ENCODE measurements at regions not wholly inside any gene's neighbourhood (a gene's known extent, or its start where the extent isn't known, plus 50 kb on each side); places are given as distances from the start of the nearest gene placed in this dataset.

DNA sequence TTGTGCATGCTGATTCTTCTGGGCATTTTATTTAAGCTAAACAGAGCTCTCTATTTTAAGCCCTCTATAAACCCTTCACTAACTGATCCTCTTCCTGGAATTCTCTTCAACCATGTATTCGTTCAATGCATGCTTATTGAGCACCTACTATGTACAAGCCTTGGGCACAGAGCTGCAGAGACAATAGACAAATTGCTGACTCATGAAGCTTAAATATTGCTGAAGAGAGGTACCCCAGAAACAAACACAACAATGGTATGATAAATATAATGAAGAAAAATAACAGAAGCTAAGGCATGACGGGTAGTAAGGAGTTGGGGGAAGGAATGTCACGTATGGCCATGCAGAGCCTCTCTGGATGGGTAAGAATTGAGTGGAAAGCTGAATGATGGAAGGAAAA, 222.2 kb downstream of the PPARGC1A start:
- Histone ChIP-seq H3K27ac (ENCODE audit: low read depth, low read length) (no peak overlapping the region), H3K4me3 (ENCODE audit: low read depth, low read length) (no peak overlapping the region), H3K27me3 (ENCODE audit: insufficient read depth, low read length) (peaks cover 14% of the 10 kb centered on the region; the same call in 1 of the 2 replicates), H2AFZ (ENCODE audit: low read length, unreplicated experiment) (no peak overlapping the region), H3K36me3 (ENCODE audit: insufficient read depth, low read length) (no peaks in the 10 kb centered on the region), H3K4me1 (ENCODE audit: control insufficient read depth, insufficient read depth, low read length, unreplicated experiment) (no peaks in the 10 kb centered on the region), H3K79me2 (ENCODE audit: control insufficient read depth, insufficient read depth, low read length, unreplicated experiment) (no peaks in the 10 kb centered on the region)

DNA sequence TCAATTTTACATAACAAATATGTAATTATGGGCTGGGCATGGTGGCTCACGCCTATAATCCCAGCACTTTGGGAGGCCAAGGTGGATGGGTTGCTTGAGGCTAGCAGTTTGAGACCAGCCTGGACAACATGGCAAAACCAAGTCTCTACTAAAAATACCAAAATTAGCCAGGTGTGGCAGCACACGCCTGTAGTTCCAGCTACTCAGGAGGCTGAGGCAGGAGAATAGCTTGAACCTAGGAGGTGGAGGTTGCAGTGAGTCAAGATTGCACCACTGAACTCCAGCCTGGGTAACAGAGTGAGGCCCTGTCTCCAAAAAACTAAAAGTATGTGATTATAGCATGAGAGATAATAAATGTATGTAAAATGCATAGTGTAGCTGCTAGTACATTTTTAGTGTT, 229.0 kb downstream of the PPARGC1A start:
- Histone ChIP-seq H3K36me3 (ENCODE audit: insufficient read depth, low read length) (no peaks in the 10 kb centered on the region), H3K79me2 (ENCODE audit: control insufficient read depth, insufficient read depth, low read length, unreplicated experiment) (no peaks in the 10 kb centered on the region), H3K27ac (ENCODE audit: low read depth, low read length) (no peak overlapping the region), H3K4me3 (ENCODE audit: low read depth, low read length) (no peak overlapping the region), H3K4me1 (ENCODE audit: control insufficient read depth, insufficient read depth, low read length, unreplicated experiment) (no peaks in the 10 kb centered on the region), H2AFZ (ENCODE audit: low read length, unreplicated experiment) (no peak overlapping the region), H3K27me3 (ENCODE audit: insufficient read depth, low read length) (peaks cover 9% of the 10 kb centered on the region; the same call in 1 of the 2 replicates)

DNA sequence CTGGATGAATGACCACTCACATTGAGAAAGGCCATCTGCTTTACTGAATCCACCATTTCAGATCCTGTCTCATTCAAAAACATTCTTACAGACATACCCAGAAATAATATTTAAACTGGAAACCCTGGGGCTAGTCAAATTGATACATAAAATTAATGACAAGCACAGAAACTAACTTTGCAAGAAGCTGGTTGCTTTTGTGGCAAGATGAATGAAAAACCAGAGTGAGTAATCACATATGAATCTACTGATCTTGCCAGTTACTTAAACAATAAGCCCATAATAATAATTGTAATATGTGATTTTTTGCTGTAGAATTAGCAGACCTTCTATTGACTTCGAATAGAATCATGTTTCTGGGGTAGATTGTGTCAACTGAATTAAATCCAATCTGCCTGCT, 235.1 kb downstream of the PPARGC1A start:
- Histone ChIP-seq H3K4me1 (ENCODE audit: control insufficient read depth, insufficient read depth, low read length, unreplicated experiment) (peaks cover 5% of the 10 kb centered on the region), H2AFZ (ENCODE audit: low read length, unreplicated experiment) (no peak overlapping the region), H3K27me3 (ENCODE audit: insufficient read depth, low read length) (no peaks in the 10 kb centered on the region), H3K4me3 (ENCODE audit: low read depth, low read length) (no peak overlapping the region), H3K27ac (ENCODE audit: low read depth, low read length) (peak overlapping the region; percentile 56; the same call in 1 of the 2 replicates), H3K36me3 (ENCODE audit: insufficient read depth, low read length) (no peaks in the 10 kb centered on the region), H3K79me2 (ENCODE audit: control insufficient read depth, insufficient read depth, low read length, unreplicated experiment) (no peaks in the 10 kb centered on the region)

DNA sequence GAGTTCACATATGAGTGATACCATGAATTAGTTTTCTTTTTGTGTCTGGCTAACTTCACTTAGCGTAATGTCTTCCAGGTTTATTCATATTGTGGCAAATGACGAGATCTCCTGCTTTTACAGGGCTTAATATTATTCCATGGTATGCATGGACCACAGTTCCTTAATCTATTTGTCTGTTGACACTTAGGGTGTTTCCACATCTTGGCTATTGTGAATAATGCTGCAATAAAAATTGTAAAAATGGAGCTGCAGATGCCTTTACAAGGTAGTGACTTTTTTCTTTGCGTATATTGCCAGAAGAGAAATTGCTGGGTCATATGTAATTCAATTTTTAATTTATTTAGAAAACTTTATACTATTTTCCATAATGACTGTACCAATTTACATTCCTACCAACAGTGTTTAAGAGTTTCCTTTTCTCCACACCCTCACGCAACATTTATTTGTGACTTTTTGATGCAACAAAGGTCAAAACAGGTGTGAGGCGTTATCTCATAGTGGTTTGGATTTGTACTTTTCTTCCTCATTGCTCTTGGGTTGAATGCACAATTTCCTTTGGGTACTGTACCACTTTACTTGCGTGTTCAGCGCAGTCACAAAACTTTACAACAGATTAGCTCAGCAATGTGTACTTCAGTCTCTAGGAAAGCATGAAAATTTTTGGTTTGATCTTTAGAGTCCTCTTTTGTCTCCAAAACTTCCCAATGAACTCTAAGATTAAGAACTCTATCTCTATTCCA, 240.8 kb downstream of the PPARGC1A start:
- no peak overlapping the region for H3K4me3 ChIP-seq (ENCODE audit: low read depth, low read length)
- H3K79me2 ChIP-seq (ENCODE audit: control insufficient read depth, insufficient read depth, low read length, unreplicated experiment), result no peaks in the 10 kb centered on the region
- H3K4me1 ChIP-seq (ENCODE audit: control insufficient read depth, insufficient read depth, low read length, unreplicated experiment), result no peaks in the 10 kb centered on the region
- H2AFZ ChIP-seq (ENCODE audit: low read length, unreplicated experiment), result no peak overlapping the region
- no peaks in the 10 kb centered on the region for H3K36me3 ChIP-seq (ENCODE audit: insufficient read depth, low read length)
- H3K27ac ChIP-seq (ENCODE audit: low read depth, low read length), result no peak overlapping the region
- H3K27me3 ChIP-seq (ENCODE audit: insufficient read depth, low read length), result peaks cover 4% of the 10 kb centered on the region; the same call in 1 of the 2 replicates

DNA sequence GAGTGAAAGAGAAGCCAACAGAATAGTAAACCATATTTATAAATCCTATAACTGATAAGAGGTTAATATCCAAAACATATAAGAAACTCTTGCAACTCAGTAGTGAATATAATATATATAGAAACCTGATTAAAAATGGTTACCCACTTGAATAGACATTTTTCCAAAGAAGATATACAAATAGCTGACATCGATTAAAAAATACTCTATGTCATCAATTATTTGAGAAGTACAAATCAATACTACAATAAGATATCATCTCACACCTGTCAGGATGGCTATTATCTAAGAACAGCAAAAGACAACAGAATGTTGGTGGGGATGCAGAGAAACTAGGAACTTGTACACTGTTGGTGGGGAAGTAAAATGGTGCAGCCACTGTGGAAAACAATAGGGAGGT, 254.4 kb downstream of the PPARGC1A start:
- no peak overlapping the region for H2AFZ ChIP-seq (ENCODE audit: low read length, unreplicated experiment)
- no peaks in the 10 kb centered on the region for H3K27me3 ChIP-seq (ENCODE audit: insufficient read depth, low read length)
- no peaks in the 10 kb centered on the region for H3K4me1 ChIP-seq (ENCODE audit: control insufficient read depth, insufficient read depth, low read length, unreplicated experiment)
- H3K79me2 ChIP-seq (ENCODE audit: control insufficient read depth, insufficient read depth, low read length, unreplicated experiment), result no peaks in the 10 kb centered on the region
- H3K36me3 ChIP-seq (ENCODE audit: insufficient read depth, low read length), result no peaks in the 10 kb centered on the region
- no peak overlapping the region for H3K27ac ChIP-seq (ENCODE audit: low read depth, low read length)
- no peak overlapping the region for H3K4me3 ChIP-seq (ENCODE audit: low read depth, low read length)

DNA sequence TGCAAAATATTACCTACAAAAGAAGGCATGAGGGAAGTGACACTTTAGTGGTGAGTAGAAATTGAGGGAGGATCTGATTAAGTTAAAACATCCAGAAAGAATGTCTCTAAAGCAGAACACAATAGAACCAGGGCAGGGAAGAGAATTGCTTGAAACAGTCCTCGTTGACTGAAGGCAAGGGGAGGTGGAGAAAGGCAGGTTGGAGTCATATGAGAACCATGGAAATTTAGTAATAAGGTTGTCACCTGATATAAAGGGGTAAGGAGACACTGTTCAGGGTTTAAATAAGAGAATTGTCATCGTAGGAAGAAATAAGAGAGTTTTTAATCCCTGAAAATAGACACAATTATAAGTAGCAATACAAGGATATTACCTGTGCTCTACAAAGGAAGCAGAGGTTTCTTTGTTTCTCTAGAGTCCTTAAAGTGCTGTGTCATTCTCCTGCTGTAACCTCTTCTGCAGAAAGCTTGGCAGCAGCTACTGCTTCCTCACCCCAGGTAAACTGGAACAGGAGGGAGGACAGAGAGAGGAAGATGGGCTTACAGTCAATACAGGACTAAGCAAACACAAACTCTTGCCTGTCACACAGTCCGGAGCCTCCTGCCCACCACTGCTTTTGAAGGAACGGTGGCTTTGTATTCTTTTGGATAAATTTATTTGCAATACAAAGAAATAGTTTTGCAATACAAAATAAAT, 258.4 kb downstream of the PPARGC1A start:
- Histone ChIP-seq H3K27me3 (ENCODE audit: insufficient read depth, low read length) (no peaks in the 10 kb centered on the region), H3K27ac (ENCODE audit: low read depth, low read length) (no peak overlapping the region), H2AFZ (ENCODE audit: low read length, unreplicated experiment) (no peak overlapping the region), H3K4me1 (ENCODE audit: control insufficient read depth, insufficient read depth, low read length, unreplicated experiment) (no peaks in the 10 kb centered on the region), H3K4me3 (ENCODE audit: low read depth, low read length) (no peak overlapping the region), H3K36me3 (ENCODE audit: insufficient read depth, low read length) (no peaks in the 10 kb centered on the region), H3K79me2 (ENCODE audit: control insufficient read depth, insufficient read depth, low read length, unreplicated experiment) (no peaks in the 10 kb centered on the region)

DNA sequence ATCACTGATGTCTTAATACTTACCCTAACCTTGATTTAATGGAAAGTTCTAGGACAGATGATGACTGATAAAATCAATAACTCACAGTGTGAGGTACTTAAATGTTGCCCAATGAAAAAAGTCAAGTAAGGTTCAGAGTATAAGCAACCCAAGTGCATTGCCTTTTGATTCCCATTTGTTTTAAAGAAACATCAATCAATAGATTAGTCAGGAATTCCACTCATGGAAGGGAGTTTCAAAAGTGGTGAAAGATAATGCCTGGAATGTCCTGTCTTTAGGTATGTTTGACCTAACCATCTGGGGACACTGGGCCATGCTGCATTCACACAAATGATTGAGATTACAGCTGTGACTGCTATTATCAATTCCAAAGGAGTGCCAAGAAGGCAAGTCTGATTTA, 259.7 kb downstream of the PPARGC1A start:
- Histone ChIP-seq H3K27me3 (ENCODE audit: insufficient read depth, low read length) (no peaks in the 10 kb centered on the region), H3K4me1 (ENCODE audit: control insufficient read depth, insufficient read depth, low read length, unreplicated experiment) (no peaks in the 10 kb centered on the region), H2AFZ (ENCODE audit: low read length, unreplicated experiment) (no peak overlapping the region), H3K36me3 (ENCODE audit: insufficient read depth, low read length) (no peaks in the 10 kb centered on the region), H3K4me3 (ENCODE audit: low read depth, low read length) (no peak overlapping the region), H3K27ac (ENCODE audit: low read depth, low read length) (no peak overlapping the region), H3K79me2 (ENCODE audit: control insufficient read depth, insufficient read depth, low read length, unreplicated experiment) (no peaks in the 10 kb centered on the region)

DNA sequence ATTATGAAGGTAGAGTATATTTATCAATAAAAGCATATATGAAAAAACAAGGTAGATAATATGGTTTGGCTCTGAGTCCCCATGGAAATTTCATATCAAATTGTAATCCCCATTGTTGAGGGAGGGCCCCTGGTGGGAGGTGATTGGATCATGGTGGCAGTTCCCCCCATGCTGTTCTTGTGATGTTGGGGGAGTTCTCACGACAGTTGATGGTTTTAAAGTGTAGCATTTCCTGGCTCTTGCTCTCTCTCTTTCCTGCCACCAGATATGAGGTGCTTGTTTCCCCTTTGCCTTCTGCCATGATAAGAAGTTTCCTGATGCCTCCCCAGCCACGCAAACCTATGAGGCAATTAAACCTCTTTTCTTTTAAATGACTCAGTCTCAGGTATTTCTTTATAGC, 260.4 kb downstream of the PPARGC1A start:
- Histone ChIP-seq H3K4me1 (ENCODE audit: control insufficient read depth, insufficient read depth, low read length, unreplicated experiment) (no peaks in the 10 kb centered on the region), H3K27ac (ENCODE audit: low read depth, low read length) (no peak overlapping the region), H3K36me3 (ENCODE audit: insufficient read depth, low read length) (no peaks in the 10 kb centered on the region), H3K79me2 (ENCODE audit: control insufficient read depth, insufficient read depth, low read length, unreplicated experiment) (no peaks in the 10 kb centered on the region), H2AFZ (ENCODE audit: low read length, unreplicated experiment) (no peak overlapping the region), H3K4me3 (ENCODE audit: low read depth, low read length) (no peak overlapping the region), H3K27me3 (ENCODE audit: insufficient read depth, low read length) (no peaks in the 10 kb centered on the region)

DNA sequence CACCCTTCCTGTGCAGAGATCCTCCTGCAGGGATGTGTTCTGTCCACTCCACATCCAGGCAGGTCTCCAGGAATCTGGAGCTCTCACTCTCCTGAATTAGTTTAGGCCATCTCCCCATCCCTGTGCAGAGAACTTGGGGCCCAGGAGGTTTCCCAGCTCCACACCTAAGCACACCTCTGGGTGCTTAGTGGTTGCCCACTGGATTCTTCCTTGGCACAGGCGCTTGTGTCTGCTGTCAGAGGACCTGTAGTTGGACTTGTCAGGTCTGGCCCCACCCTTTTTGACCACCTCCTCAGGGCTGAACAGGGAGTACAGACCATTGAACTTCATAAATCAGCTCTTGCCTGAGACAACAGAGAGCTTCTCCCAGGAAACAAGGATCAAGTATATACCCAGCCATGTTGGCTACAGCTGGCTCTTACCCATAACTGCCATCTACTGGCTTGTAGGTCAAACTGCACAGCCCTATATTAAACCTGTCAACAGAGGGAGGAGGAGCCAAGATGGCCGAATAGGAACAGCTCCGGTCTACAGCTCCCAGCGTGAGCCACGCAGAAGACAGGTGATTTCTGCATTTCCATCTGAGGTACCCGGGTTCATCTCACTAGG, 275.5 kb downstream of the PPARGC1A start:
- Histone ChIP-seq H2AFZ (ENCODE audit: low read length, unreplicated experiment) (no peak overlapping the region), H3K36me3 (ENCODE audit: insufficient read depth, low read length) (no peaks in the 10 kb centered on the region), H3K4me3 (ENCODE audit: low read depth, low read length) (no peak overlapping the region), H3K79me2 (ENCODE audit: control insufficient read depth, insufficient read depth, low read length, unreplicated experiment) (no peaks in the 10 kb centered on the region), H3K27ac (ENCODE audit: low read depth, low read length) (no peak overlapping the region), H3K4me1 (ENCODE audit: control insufficient read depth, insufficient read depth, low read length, unreplicated experiment) (no peaks in the 10 kb centered on the region), H3K27me3 (ENCODE audit: insufficient read depth, low read length) (no peaks in the 10 kb centered on the region)

DNA sequence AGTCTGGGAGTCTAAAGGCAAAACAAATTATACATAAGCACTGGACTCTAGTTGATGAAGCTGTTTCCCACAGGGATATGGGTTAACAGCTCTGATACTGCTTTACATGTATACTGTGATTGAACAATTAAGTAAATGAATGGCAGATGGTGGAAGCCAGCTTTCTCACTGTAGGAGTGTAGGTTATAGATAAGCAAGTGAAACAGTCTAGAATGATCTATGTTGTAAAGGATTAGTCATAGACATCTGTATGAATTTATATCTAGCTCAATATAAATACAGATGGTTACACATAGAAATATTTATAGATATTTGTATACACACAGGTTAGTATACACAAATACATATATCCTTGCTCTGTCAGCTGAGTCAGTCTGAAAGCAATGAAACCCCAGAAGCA, 276.1 kb downstream of the PPARGC1A start:
- Histone ChIP-seq H2AFZ (ENCODE audit: low read length, unreplicated experiment) (no peak overlapping the region), H3K4me3 (ENCODE audit: low read depth, low read length) (no peak overlapping the region), H3K79me2 (ENCODE audit: control insufficient read depth, insufficient read depth, low read length, unreplicated experiment) (no peaks in the 10 kb centered on the region), H3K27ac (ENCODE audit: low read depth, low read length) (no peak overlapping the region), H3K27me3 (ENCODE audit: insufficient read depth, low read length) (no peaks in the 10 kb centered on the region), H3K4me1 (ENCODE audit: control insufficient read depth, insufficient read depth, low read length, unreplicated experiment) (no peaks in the 10 kb centered on the region), H3K36me3 (ENCODE audit: insufficient read depth, low read length) (no peaks in the 10 kb centered on the region)

DNA sequence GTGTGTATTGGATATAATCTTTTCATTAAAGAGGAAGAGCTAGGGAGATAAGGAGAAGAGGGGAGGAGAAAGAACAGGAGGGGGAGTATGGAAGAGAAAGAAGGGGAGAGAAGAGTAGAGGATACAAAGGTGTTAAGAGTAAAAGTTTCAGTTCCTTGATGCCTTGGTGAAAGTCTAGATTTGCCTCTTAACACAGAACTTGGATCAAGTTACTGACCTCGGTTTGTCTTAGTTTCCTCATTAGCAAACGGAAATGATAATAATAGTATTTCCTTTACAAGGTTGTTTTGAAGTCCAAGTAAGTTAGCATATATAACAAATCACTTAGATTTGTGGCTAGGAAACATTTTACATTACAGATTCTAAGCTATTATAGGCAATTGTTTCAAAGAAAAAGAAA, 287.1 kb downstream of the PPARGC1A start:
- no peaks in the 10 kb centered on the region for H3K36me3 ChIP-seq (ENCODE audit: insufficient read depth, low read length)
- H2AFZ ChIP-seq (ENCODE audit: low read length, unreplicated experiment), result peak overlapping the region; percentile 86
- no peaks in the 10 kb centered on the region for H3K27me3 ChIP-seq (ENCODE audit: insufficient read depth, low read length)
- H3K79me2 ChIP-seq (ENCODE audit: control insufficient read depth, insufficient read depth, low read length, unreplicated experiment), result no peaks in the 10 kb centered on the region
- H3K27ac ChIP-seq (ENCODE audit: low read depth, low read length), result no peak overlapping the region
- peak overlapping the region; percentile 44; the same call in 1 of the 2 replicates for H3K4me3 ChIP-seq (ENCODE audit: low read depth, low read length)
- H3K4me1 ChIP-seq (ENCODE audit: control insufficient read depth, insufficient read depth, low read length, unreplicated experiment), result no peaks in the 10 kb centered on the region

Measured in ACC112 (cell line).